KMS-11 (cell line): ENCODE measurements at regions not wholly inside any gene's neighbourhood (a gene's known extent, or its start where the extent isn't known, plus 50 kb on each side); places are given as distances from the start of the nearest gene placed in this dataset.

Source experiments
- H2AFZ ChIP-seq: fragments of 200-600 bp; sonication (generic); 2 replicates; pipeline ENCODE4 v1.6.1; 2016; ENCODE audit warnings: antibody characterized with exemption, mixed run types, low read depth
- H3K27ac ChIP-seq: fragments of 200-600 bp; sonication (generic); 2 replicates; pipeline ENCODE4 v1.6.1; 2016; ENCODE audit warnings: mild to moderate bottlenecking, mixed run types
- H3K27me3 ChIP-seq: fragments of 200-600 bp; sonication (generic); 2 replicates; pipeline ENCODE4 v1.6.1; 2017; ENCODE audit warnings: mild to moderate bottlenecking, low read depth, mixed run types, moderate library complexity; ENCODE audit not compliant: insufficient read depth
- H3K36me3 ChIP-seq: fragments of 200-600 bp; sonication (generic); 2 replicates; pipeline ENCODE4 v1.6.1; 2017; ENCODE audit warnings: mild to moderate bottlenecking, mixed run types; ENCODE audit not compliant: insufficient read depth
- H3K4me1 ChIP-seq: fragments of 200-600 bp; sonication (generic); 2 replicates; pipeline ENCODE4 v1.6.1; 2016; ENCODE audit warnings: mild to moderate bottlenecking, low read depth, mixed run types; ENCODE audit not compliant: poor library complexity, severe bottlenecking
- H3K4me2 ChIP-seq: fragments of 200-600 bp; sonication (generic); 2 replicates; pipeline ENCODE4 v1.7.0; 2016; ENCODE audit warnings: mild to moderate bottlenecking, mixed run types
- H3K4me3 ChIP-seq: fragments of 200-600 bp; sonication (generic); IDR thresholded peaks from 2 replicates; pipeline ENCODE4 v1.6.1; 2017; ENCODE audit warnings: low read depth, low read length, mixed read lengths; ENCODE audit not compliant: insufficient read depth
- H3K79me2 ChIP-seq: fragments of 200-600 bp; sonication (generic); 2 replicates; pipeline ENCODE4 v1.6.1; 2016; ENCODE audit warnings: low read depth, mixed run types; ENCODE audit not compliant: insufficient read depth
- H3K9ac ChIP-seq: fragments of 200-600 bp; sonication (generic); 2 replicates; pipeline ENCODE4 v1.6.1; 2016; ENCODE audit warnings: mild to moderate bottlenecking, mixed run types
- H4K20me1 ChIP-seq: fragments of 200-600 bp; sonication (generic); 2 replicates; pipeline ENCODE4 v1.6.1; 2016; ENCODE audit warnings: mild to moderate bottlenecking, mixed run types; ENCODE audit not compliant: insufficient read depth
- CTCF ChIP-seq: fragments of 200-600 bp; sonication (generic); conservative IDR thresholded peaks from 2 replicates; pipeline ENCODE4 v1.6.1; 2017; ENCODE audit warnings: low read depth, mild to moderate bottlenecking, antibody characterized with exemption, low read length, moderate library complexity, mixed read lengths

- Histone ChIP-seq H2AFZ (no peak overlapping the region), H3K27ac (no peak overlapping the region), H3K9ac (no peak overlapping the region), H4K20me1 (no peaks in the 10 kb centered on the region), H3K27me3 (no peaks in the 10 kb centered on the region), H3K4me2 (no peak overlapping the region), H3K4me1 (no peaks in the 10 kb centered on the region), H3K4me3 (no peak overlapping the region), H3K79me2 (no peaks in the 10 kb centered on the region), H3K36me3 (no peaks in the 10 kb centered on the region)
- TF ChIP-seq CTCF = no peak
Measured at GRCh38 chr11:10390375-10390774, 64.7 kb upstream of the AMPD3 start.

- Histone ChIP-seq H3K27me3 (no peaks in the 10 kb centered on the region), H2AFZ (no peak overlapping the region), H3K27ac (no peak overlapping the region), H3K79me2 (no peaks in the 10 kb centered on the region), H3K4me2 (no peak overlapping the region), H3K4me1 (no peaks in the 10 kb centered on the region), H3K36me3 (no peaks in the 10 kb centered on the region), H3K9ac (no peak overlapping the region), H3K4me3 (no peak overlapping the region), H4K20me1 (no peaks in the 10 kb centered on the region)
- no peak for TF ChIP-seq CTCF
Measured at GRCh38 chr11:10392095-10393079, 62.7 kb upstream of the AMPD3 start.

- Histone ChIP-seq H4K20me1 (no peaks in the 10 kb centered on the region), H3K36me3 (no peaks in the 10 kb centered on the region), H3K9ac (no peak overlapping the region), H3K4me2 (no peak overlapping the region), H3K4me1 (no peaks in the 10 kb centered on the region), H3K27me3 (no peaks in the 10 kb centered on the region), H2AFZ (no peak overlapping the region), H3K27ac (no peak overlapping the region), H3K79me2 (no peaks in the 10 kb centered on the region), H3K4me3 (no peak overlapping the region)
- no peak for TF ChIP-seq CTCF
Measured at GRCh38 chr11:10394229-10395101, 60.6 kb upstream of the AMPD3 start.

- H3K27me3 ChIP-seq = no peaks in the 10 kb centered on the region
- no peaks in the 10 kb centered on the region for H4K20me1 ChIP-seq
- no peak for TF ChIP-seq CTCF
- no peaks in the 10 kb centered on the region for H3K4me1 ChIP-seq
- H3K36me3 ChIP-seq = no peaks in the 10 kb centered on the region
- H3K9ac ChIP-seq = no peak overlapping the region
- no peak overlapping the region for H3K4me2 ChIP-seq
- H3K27ac ChIP-seq = no peak overlapping the region
- no peaks in the 10 kb centered on the region for H3K79me2 ChIP-seq
- no peak overlapping the region for H2AFZ ChIP-seq
- no peak overlapping the region for H3K4me3 ChIP-seq
Measured at GRCh38 chr11:10395166-10395897, 59.7 kb upstream of the AMPD3 start.
